ENCODE measurements at regions not wholly inside any gene's neighbourhood (a gene's known extent, or its start where the extent isn't known, plus 50 kb on each side); places are given as distances from the start of the nearest gene placed in this dataset.

DNA sequence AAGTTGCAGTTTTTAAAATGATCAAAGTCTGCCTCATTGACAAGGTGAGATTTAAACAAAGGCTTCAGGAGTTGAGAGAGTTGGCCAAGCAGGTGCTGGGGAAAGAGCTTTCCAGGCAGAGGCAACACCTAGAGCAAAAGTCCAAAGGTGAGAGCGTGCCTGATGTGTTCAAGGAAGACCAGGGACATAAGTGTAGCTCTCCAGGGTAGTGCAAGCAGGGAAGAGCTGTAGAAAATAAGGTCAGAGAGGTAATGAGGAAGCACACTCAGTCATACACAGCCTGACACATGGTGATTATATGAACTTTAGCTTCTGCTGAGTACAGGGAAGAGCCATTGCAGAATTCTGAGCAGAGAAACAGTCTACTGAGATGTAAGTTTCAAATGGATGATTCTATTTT lies 265.0 kb upstream of the NWD2 start:
- no peak for DNase-seq (ENCODE audit: low read depth)
- H3K4me3 ChIP-seq (ENCODE audit: low read depth, low read length) = no peak overlapping the region
- TF ChIP-seq, protein P1, sequence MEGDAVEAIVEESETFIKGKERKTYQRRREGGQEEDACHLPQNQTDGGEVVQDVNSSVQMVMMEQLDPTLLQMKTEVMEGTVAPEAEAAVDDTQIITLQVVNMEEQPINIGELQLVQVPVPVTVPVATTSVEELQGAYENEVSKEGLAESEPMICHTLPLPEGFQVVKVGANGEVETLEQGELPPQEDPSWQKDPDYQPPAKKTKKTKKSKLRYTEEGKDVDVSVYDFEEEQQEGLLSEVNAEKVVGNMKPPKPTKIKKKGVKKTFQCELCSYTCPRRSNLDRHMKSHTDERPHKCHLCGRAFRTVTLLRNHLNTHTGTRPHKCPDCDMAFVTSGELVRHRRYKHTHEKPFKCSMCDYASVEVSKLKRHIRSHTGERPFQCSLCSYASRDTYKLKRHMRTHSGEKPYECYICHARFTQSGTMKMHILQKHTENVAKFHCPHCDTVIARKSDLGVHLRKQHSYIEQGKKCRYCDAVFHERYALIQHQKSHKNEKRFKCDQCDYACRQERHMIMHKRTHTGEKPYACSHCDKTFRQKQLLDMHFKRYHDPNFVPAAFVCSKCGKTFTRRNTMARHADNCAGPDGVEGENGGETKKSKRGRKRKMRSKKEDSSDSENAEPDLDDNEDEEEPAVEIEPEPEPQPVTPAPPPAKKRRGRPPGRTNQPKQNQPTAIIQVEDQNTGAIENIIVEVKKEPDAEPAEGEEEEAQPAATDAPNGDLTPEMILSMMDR (conservative IDR thresholded peaks at IDR 0.05; ENCODE audit: low read depth, low read length) = no peak

GRCh38 chr4:36990128-36990872 lies 254.2 kb upstream of the NWD2 start:
- TF ChIP-seq, protein P1 (conservative IDR thresholded peaks at IDR 0.05; ENCODE audit: low read depth, low read length) = no peak
- DNase-seq (ENCODE audit: low read depth) = no peak
- H3K4me3 ChIP-seq (ENCODE audit: low read depth, low read length) = no peak overlapping the region

DNA sequence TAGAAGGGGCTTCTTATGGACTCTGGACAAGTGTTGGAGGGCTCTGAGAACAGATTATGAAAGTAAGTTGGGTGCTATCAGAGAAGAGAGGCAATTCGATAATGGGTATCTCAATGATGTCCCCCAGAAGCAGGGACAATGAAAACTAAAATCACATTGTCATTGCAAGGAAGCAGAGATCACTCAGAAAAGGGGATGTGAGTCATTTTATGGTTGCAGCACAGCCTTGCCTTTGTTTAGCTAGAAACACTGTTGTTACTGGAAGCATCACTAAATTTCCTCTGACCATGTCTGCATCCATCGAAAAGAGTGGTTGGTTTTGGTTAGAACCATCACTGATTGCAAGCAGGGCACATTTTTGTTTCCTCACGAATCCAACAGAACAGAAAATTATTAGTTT lies 246.8 kb upstream of the NWD2 start:
- TF ChIP-seq, protein P1 (conservative IDR thresholded peaks at IDR 0.05; ENCODE audit: low read depth, low read length) = no peak
- DNase-seq (ENCODE audit: low read depth) = no peak
- no peak overlapping the region for H3K4me3 ChIP-seq (ENCODE audit: low read depth, low read length)

- no peak for DNase-seq (ENCODE audit: low read depth)
- TF ChIP-seq, protein P1 (conservative IDR thresholded peaks at IDR 0.05; ENCODE audit: low read depth, low read length) = no peak
- H3K4me3 ChIP-seq (ENCODE audit: low read depth, low read length) = no peak overlapping the region
Observed at GRCh38 chr4:37000281-37000680, 244.3 kb upstream of the NWD2 start.

GRCh38 chr4:37001688-37002436 lies 242.7 kb upstream of the NWD2 start:
- TF ChIP-seq, protein P1 (conservative IDR thresholded peaks at IDR 0.05; ENCODE audit: low read depth, low read length) = no peak
- no peak for DNase-seq (ENCODE audit: low read depth)
- no peak overlapping the region for H3K4me3 ChIP-seq (ENCODE audit: low read depth, low read length)

- TF ChIP-seq, protein P1 (conservative IDR thresholded peaks at IDR 0.05; ENCODE audit: low read depth, low read length) = no peak
- no peak for DNase-seq (ENCODE audit: low read depth)
- H3K4me3 ChIP-seq (ENCODE audit: low read depth, low read length) = no peak overlapping the region
Observed at GRCh38 chr4:37002625-37003024, 241.9 kb upstream of the NWD2 start.

All from epithelial cell of proximal tubule (primary cell).